DOHH2 (cell line): ENCODE measurements at regions not wholly inside any gene's neighbourhood (a gene's known extent, or its start where the extent isn't known, plus 50 kb on each side); places are given as distances from the start of the nearest gene placed in this dataset.
"Not testable (repeated sequence)": the region's sequence is repeated elsewhere in the genome, so short reads cannot be mapped to it uniquely, and the experiment has no call there.

Experiments used
- H3F3A ChIP-seq: fragments of 200-600 bp; sonication (generic), shearing (Covaris generic); 2 replicates; pipeline ENCODE4 v1.6.0; 2016; ENCODE audit warnings: antibody characterized with exemption, mild to moderate bottlenecking; ENCODE audit not compliant: control insufficient read depth, insufficient read depth
- H3K27ac ChIP-seq: fragments of 200-600 bp; sonication (generic); 2 replicates; pipeline ENCODE4 v1.5.1; 2014; ENCODE audit warnings: low read depth, mild to moderate bottlenecking, low read length, moderate library complexity
- H3K27me3 ChIP-seq: fragments of 200-600 bp; sonication (generic); 2 replicates; pipeline ENCODE4 v1.6.1; 2014; ENCODE audit warnings: mild to moderate bottlenecking, low read length, mixed read lengths; ENCODE audit not compliant: control insufficient read depth
- H3K36me3 ChIP-seq: fragments of 200-600 bp; sonication (generic); 2 replicates; pipeline ENCODE4 v1.6.1; 2014; ENCODE audit warnings: mild to moderate bottlenecking, low read length, moderate library complexity, mixed read lengths; ENCODE audit not compliant: control insufficient read depth
- H3K4me1 ChIP-seq: fragments of 200-600 bp; sonication (generic); 2 replicates; pipeline ENCODE4 v1.6.1; 2014; ENCODE audit warnings: mild to moderate bottlenecking, low read length, mixed read lengths; ENCODE audit not compliant: control insufficient read depth
- H3K4me2 ChIP-seq: fragments of 200-600 bp; sonication (generic); 2 replicates; pipeline ENCODE4 v1.6.0; 2014; ENCODE audit warnings: mild to moderate bottlenecking, low read length, moderate library complexity
- H3K4me3 ChIP-seq: fragments of 200-600 bp; sonication (generic); 2 replicates; pipeline ENCODE4 v1.5.1; 2014; ENCODE audit warnings: mild to moderate bottlenecking, low read length, mixed read lengths
- H3K79me2 ChIP-seq: fragments of 200-600 bp; sonication (generic); 2 replicates; pipeline ENCODE4 v1.6.1; 2014; ENCODE audit warnings: mild to moderate bottlenecking, low read length, mixed read lengths; ENCODE audit not compliant: control insufficient read depth
- H3K9me2 ChIP-seq: fragments of 200-600 bp; sonication (generic); replicated peaks from 2 replicates; pipeline ENCODE4 v1.6.1; 2014; ENCODE audit warnings: mild to moderate bottlenecking, low read length, mixed read lengths; ENCODE audit not compliant: control insufficient read depth
- H3K9me3 ChIP-seq: fragments of 200-600 bp; sonication (generic); 2 replicates; pipeline ENCODE4 v1.6.1; 2014; ENCODE audit warnings: antibody characterized with exemption, low read length, mixed read lengths; ENCODE audit not compliant: control insufficient read depth, insufficient read depth
- H4K20me1 ChIP-seq: fragments of 200-600 bp; sonication (generic); 2 replicates; pipeline ENCODE4 v1.6.0; 2014; ENCODE audit warnings: low read depth, mild to moderate bottlenecking, antibody characterized with exemption, low read length, moderate library complexity; ENCODE audit not compliant: control insufficient read depth, insufficient read depth
- CTCF ChIP-seq: fragments of 200-600 bp; sonication (generic); IDR thresholded peaks from one replicate; pipeline ENCODE4 v1.5.1; 2014; ENCODE audit warnings: antibody characterized with exemption, mild to moderate bottlenecking, low read depth, low read length; ENCODE audit not compliant: poor library complexity, severe bottlenecking
- EZH2phosphoT487 ChIP-seq: fragments of 200-600 bp; sonication (generic); IDR thresholded peaks from 2 replicates; pipeline ENCODE4 v1.6.1; 2017; ENCODE audit warnings: borderline replicate concordance, mild to moderate bottlenecking, antibody characterized with exemption, low read length, moderate library complexity, mixed read lengths

- Histone ChIP-seq H3K4me2 (peak overlapping the region; percentile 69), H3K4me3 (peak overlapping the region; percentile 56), H3K4me1 (peaks cover 21% of the 10 kb centered on the region), H3K9me3 (no peaks in the 10 kb centered on the region), H3K9me2 (no peaks in the 10 kb centered on the region), H3K79me2 (no peaks in the 10 kb centered on the region), H4K20me1 (no peaks in the 10 kb centered on the region), H3F3A (no peaks in the 10 kb centered on the region), H3K27ac (peak overlapping the region; percentile 43), H3K27me3 (no peaks in the 10 kb centered on the region), H3K36me3 (no peaks in the 10 kb centered on the region)
- TF ChIP-seq CTCF (no peak), EZH2phosphoT487 (no peak)
Measured at GRCh38 chr12:9319842-9320173, 111.6 kb upstream of the PZP start.

GRCh38 chr12:9319044-9319841 is 111.0 kb upstream of the PZP start:
- Histone ChIP-seq H3K9me2 (no peaks in the 10 kb centered on the region), H3K4me2 (peak overlapping the region; percentile 69), H3K27me3 (no peaks in the 10 kb centered on the region), H3K27ac (peak overlapping the region; percentile 43), H3F3A (no peaks in the 10 kb centered on the region), H4K20me1 (no peaks in the 10 kb centered on the region), H3K79me2 (no peaks in the 10 kb centered on the region), H3K9me3 (no peaks in the 10 kb centered on the region), H3K4me1 (peaks cover 21% of the 10 kb centered on the region), H3K36me3 (no peaks in the 10 kb centered on the region), H3K4me3 (peak overlapping the region; percentile 56)
- TF ChIP-seq CTCF: no peak

DNA sequence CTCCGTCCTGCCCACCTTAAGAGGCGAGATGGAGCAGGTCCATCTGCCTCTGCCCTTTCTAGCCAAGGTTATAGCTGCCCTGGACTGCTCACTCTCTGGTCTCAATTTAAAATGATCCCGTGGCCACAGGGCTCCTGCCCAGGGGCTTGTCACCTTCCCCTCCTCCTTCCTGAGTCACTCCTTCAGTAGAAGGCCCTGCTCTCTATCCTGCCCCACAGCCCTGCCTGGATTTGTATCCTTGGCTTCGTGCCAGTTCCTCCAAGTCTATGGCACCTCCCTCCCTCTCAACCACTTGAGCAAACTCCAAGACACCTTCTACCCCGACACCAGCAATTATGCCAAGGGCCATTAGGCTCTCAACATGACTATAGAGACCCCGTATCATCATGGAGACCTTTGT is 105.3 kb upstream of the PZP start:
- not testable (repeated sequence) for H3K9me2 ChIP-seq, H3K27me3 ChIP-seq, H3K27ac ChIP-seq, H3F3A ChIP-seq, H4K20me1 ChIP-seq, H3K9me3 ChIP-seq, H3K36me3 ChIP-seq, H3K4me2 ChIP-seq, H3K79me2 ChIP-seq, H3K4me3 ChIP-seq, H3K4me1 ChIP-seq

- H3K4me1 ChIP-seq, H3K27ac ChIP-seq, H3K4me2 ChIP-seq, H3K4me3 ChIP-seq, H4K20me1 ChIP-seq, H3K36me3 ChIP-seq, H3K79me2 ChIP-seq, H3K27me3 ChIP-seq, H3K9me3 ChIP-seq, H3F3A ChIP-seq, H3K9me2 ChIP-seq: not testable (repeated sequence)
Measured at GRCh38 chr12:9312406-9313392, 104.5 kb upstream of the PZP start.

DNA sequence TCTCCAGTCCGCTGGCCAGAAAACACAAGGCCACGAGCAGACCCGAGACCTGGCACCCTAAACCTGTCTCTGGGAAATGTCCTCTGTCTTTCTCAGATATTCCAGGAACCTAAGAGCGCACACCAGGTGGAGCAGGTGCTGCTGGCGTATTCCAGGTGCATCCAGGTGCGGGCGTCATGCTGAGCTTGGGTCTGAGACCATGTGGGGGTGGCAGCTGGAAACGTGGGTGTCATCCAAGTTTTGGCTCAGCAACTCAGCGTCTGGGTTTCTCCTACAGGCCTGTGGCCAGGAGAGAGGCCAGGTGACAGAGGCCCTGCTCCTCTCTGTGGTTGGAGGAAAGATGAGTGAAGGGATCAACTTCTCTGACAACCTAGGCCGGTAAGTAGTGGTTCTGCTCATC is 103.3 kb upstream of the PZP start:
- H3K27ac ChIP-seq, H3K4me1 ChIP-seq, H3K4me3 ChIP-seq, H3K36me3 ChIP-seq, H3F3A ChIP-seq, H4K20me1 ChIP-seq, H3K4me2 ChIP-seq, H3K9me2 ChIP-seq, H3K27me3 ChIP-seq, H3K9me3 ChIP-seq, H3K79me2 ChIP-seq: not testable (repeated sequence)

DNA sequence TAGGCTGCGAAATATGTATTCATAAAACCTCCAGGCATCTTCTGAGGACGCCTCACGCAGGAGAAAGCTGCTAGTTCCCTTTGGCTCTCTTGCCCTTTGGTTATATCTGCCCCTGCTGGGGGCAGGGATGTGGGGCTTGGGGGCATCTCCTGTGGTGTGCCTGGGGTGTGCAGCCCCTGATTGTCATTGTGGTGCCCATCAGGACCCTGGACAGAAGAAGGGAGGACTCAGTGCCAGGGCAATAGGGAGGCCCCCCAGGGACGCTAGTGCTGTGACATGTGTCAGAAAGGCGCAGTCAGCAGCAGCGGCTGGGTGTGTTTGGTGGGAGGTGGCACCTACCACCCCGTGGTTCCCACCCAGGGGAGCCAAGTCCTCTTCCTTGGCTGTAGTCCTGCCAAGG is 102.5 kb upstream of the PZP start:
- not testable (repeated sequence) for H3F3A ChIP-seq, H3K4me2 ChIP-seq, H3K4me3 ChIP-seq, H3K79me2 ChIP-seq, H3K27me3 ChIP-seq, H3K27ac ChIP-seq, H4K20me1 ChIP-seq, H3K4me1 ChIP-seq, H3K9me2 ChIP-seq, H3K9me3 ChIP-seq, H3K36me3 ChIP-seq
